Endothelial cell of umbilical vein (primary cell): ENCODE measurements at regions not wholly inside any gene's neighbourhood (a gene's known extent, or its start where the extent isn't known, plus 50 kb on each side); places are given as distances from the start of the nearest gene placed in this dataset.

ENCODE experiments used
- EZH2 ChIP-seq: IDR thresholded peaks from 2 replicates; pipeline ENCODE4 v1.6.1; 2012; ENCODE audit warnings: borderline replicate concordance, low read depth, mild to moderate bottlenecking, moderate library complexity, low read length, inconsistent platforms; ENCODE audit not compliant: severe bottlenecking
- FOS ChIP-seq: IDR thresholded peaks from 2 replicates; pipeline ENCODE4 v1.6.1; 2011; ENCODE audit warnings: mild to moderate bottlenecking, low read length, moderate library complexity, borderline replicate concordance; ENCODE audit not compliant: insufficient read depth
- GATA2 ChIP-seq: IDR thresholded peaks from 2 replicates; pipeline ENCODE4 v1.7.0; 2011; ENCODE audit warnings: low read depth, mild to moderate bottlenecking, moderate library complexity, mixed read lengths, low read length; ENCODE audit not compliant: insufficient read length, insufficient read depth
- JUN ChIP-seq: IDR thresholded peaks from 2 replicates; pipeline ENCODE4 v1.6.1; 2011; ENCODE audit warnings: borderline replicate concordance, low read depth; ENCODE audit not compliant: insufficient read length, insufficient read depth
- MYC ChIP-seq: IDR thresholded peaks from one replicate; pipeline ENCODE4 v1.6.1; 2011; ENCODE audit warnings: mild to moderate bottlenecking, low read depth, low read length
- POLR2A ChIP-seq: IDR thresholded peaks from 2 replicates; pipeline ENCODE4 v1.6.1; 2012; ENCODE audit warnings: low read depth, mild to moderate bottlenecking, control low read depth, low read length
- POLR2AphosphoS5 ChIP-seq: IDR thresholded peaks from 2 replicates; pipeline ENCODE4 v1.6.1; 2012; ENCODE audit warnings: low read depth, mild to moderate bottlenecking, control low read depth, low read length, moderate library complexity; ENCODE audit not compliant: insufficient read depth
- TF ChIP-seq, protein P1 (sequence below), 2 donors: IDR thresholded peaks; 1 replicate in 1 of 2; 2 replicates in 1 of 2; pipeline ENCODE4 v1.5.1; 2011; ENCODE audit warnings: low read length in 2 of 2, mild to moderate bottlenecking in 2 of 2, moderate library complexity in 2 of 2, control low read depth in 1 of 2, inconsistent platforms in 1 of 2, low read depth in 1 of 2; ENCODE audit not compliant: insufficient read depth in 1 of 2; ENCODE audit errors: extremely low read depth in 1 of 2

DNA sequence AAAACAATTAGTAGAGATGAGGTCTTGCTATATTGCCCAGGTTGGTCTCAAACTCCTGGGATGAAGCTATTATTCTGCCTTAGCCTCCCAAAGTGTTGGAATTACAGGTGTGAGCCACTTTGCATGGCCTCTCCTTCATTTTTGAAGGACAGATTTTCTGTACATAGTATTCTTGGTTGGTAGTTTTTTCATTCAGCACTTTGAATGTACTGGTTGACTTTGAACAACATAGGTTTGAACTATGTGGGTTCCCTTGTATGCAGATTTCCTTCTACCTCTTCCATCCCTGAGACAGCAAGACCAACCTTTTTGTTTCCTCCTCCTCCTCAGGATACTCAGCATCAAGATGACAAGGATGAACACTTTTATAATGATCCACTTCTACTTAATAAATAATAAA lies 436.4 kb downstream of the QKI start:
- TF ChIP-seq, protein P1, sequence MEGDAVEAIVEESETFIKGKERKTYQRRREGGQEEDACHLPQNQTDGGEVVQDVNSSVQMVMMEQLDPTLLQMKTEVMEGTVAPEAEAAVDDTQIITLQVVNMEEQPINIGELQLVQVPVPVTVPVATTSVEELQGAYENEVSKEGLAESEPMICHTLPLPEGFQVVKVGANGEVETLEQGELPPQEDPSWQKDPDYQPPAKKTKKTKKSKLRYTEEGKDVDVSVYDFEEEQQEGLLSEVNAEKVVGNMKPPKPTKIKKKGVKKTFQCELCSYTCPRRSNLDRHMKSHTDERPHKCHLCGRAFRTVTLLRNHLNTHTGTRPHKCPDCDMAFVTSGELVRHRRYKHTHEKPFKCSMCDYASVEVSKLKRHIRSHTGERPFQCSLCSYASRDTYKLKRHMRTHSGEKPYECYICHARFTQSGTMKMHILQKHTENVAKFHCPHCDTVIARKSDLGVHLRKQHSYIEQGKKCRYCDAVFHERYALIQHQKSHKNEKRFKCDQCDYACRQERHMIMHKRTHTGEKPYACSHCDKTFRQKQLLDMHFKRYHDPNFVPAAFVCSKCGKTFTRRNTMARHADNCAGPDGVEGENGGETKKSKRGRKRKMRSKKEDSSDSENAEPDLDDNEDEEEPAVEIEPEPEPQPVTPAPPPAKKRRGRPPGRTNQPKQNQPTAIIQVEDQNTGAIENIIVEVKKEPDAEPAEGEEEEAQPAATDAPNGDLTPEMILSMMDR (IDR thresholded peaks at IDR 0.05; ENCODE audit: extremely low read depth in 1 of 2, insufficient read depth in 1 of 2, low read depth in 1 of 2, low read length in 2 of 2), result no peak
- no peak for TF ChIP-seq POLR2AphosphoS5
- TF ChIP-seq POLR2A, result no peak
- TF ChIP-seq JUN, result no peak
- no peak for TF ChIP-seq GATA2
- TF ChIP-seq MYC, result no peak
- no peak for TF ChIP-seq EZH2
- TF ChIP-seq FOS, result no peak
